ENCODE measurements at regions not wholly inside any gene's neighbourhood (a gene's known extent, or its start where the extent isn't known, plus 50 kb on each side); places are given as distances from the start of the nearest gene placed in this dataset.

DNA sequence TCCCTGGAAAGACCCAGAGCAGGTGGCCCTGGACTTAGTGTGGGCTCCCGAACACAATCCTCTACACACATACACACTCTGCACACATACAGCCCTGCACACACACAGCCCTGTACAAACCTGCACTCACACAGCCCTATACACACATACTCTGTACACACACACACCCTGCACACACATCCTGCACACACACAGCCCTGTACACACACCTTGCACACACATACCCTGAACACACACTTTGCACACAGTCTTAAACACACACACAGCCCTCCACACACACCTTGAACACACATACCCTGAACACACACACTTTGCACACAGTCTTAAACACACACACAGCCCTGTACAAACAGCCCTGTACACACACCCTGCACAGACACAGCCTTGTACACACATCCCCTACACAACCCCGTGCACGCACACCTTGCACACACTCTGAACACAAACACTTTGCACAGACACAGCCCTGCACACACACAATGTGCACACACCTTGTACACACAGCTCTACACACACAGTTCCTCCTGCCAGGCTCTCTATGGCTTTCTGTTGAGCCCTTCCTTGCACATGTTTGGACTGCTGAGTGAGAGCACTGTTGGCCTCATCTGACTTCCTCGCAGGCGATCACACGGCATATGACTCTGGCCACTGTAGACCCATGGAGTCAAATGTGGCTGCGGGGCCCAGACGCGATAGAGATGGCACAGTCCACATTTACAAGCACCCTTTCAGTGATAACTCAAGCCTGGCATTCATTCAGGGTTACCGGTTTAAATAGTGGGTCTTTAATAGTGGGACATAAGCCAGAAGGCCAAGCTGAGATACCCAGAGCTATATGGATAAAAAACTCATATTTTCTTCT, 245.7 kb upstream of the IRX1 start:
- Mint-ChIP-seq H3K27me3 (peaks cover 0 to 21% (median 7%) of the 10 kb centered on the region in 5 donors), H3K9me3 (peaks cover 0 to 9% (median 0%) of the 10 kb centered on the region in 9 donors), H3K4me3 (no peak overlapping the region), H3K4me1 (peaks cover 0 to 2% (median 0%) of the 10 kb centered on the region in 4 donors), H3K36me3 (no peaks in the 10 kb centered on the region), H3K27ac (no peak overlapping the region)
- no peak for DNase-seq
- POLR2A ChIA-PET, result no interaction called here
- no peak for ATAC-seq

DNA sequence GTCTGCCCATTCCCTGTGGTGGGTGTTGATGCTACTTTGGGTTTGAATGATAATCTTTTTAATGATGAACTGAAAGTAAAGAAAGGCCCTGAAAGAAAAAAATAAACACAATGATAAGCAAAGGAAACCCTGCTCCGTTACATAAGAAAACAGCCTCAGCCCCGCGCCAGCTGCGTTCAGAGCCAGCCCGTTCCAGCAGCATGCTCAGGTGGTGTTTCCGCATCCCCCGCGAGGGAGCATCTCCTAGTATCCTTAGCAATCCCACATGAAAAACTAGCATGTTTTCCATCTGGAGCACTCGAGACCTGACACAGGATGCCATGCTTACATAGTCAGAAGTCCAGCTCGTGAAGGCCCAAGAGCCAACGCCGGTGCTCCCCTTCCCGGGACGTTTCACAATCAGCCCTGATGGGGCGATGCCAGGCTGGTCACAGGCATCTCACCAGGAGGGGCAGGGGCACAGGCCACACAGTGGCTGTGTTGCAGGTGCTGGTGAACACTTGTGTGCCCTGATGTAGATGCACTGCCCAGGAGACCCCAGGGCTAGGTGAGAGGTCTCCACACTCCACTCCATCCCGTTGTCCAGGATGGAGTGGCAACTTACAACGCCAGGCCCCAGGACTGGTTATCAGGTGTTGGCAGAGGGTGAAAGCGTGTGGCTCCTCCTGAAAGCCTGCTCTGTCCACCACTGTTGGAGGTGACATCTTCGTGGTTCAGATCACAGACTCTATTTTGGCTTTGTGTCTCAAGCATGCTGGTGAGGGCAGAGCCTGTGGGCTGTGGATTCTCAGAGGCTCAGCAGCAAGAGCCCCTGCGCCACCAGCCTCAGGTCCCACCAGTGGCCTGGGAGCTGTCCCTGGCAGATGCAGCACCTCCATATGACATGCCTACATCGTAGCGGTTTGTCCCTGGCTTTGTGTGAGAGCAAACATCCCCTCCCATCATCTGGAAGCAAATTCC, 246.8 kb upstream of the IRX1 start:
- Mint-ChIP-seq H3K36me3 (no peaks in the 10 kb centered on the region), H3K9me3 (peaks cover 0 to 9% (median 1%) of the 10 kb centered on the region in 9 donors), H3K4me3 (no peak overlapping the region), H3K4me1 (peaks cover 0 to 2% (median 0%) of the 10 kb centered on the region in 4 donors), H3K27ac (no peak overlapping the region), H3K27me3 (peaks cover 0 to 21% (median 7%) of the 10 kb centered on the region in 5 donors)
- DNase-seq (no peak), ATAC-seq (no peak)
- POLR2A ChIA-PET, result no interaction called here

DNA sequence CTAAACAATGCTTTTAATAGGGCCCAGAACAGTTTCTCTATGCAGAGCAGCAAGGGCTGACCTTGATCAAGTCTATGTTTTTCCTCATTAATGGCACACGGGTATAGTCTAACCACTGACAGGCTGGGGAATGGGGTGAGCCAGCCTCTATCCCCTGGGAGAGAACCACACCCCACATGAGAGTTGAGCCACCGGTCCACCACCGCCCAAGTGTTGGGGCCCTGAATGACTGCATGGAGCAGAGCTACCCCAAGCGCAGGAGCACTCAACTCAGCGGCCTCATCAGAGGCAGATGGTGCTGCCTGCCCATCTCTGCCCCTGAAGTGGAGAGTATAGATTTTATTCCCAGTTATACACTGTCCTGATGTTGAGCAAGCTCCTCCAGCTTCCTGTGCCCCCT, 247.9 kb upstream of the IRX1 start:
- H3K36me3 Mint-ChIP-seq, result no peaks in the 10 kb centered on the region
- DNase-seq, result no peak
- H3K27me3 Mint-ChIP-seq, result peaks cover 0 to 16% (median 3%) of the 10 kb centered on the region in 5 donors

DNA sequence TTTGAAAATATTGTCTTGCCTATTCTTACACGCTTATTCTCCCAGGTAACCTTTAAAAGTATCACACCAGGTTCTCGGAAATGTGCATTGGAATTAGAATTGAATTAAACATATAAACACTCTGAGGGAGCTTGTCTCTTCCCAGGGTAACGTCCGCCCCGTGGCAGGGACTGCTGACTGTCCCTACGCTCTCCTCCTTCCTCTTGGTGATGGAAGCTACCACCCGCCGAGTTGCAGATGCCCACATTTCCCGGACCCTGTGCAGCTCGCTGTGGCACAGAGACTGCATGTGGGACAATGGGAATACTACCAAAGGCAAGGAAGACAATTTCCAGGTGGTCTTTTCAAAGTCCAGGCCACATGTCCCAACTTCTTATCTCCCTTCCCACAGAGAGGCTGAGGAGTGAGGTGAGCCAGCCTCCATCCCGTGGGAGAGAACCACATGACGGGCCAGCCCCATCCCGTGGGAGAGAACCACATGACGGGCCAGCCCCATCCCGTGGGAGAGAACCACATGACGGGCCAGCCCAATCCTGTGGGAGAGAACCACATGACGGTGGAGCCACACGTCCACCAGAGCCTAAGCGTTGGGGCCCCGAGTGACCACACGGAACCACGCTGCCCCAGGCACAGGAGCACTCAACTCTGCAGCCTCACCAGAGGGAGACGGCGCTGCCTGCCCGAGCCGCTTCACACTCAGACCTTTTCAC, 249.4 kb upstream of the IRX1 start:
- no peak for ATAC-seq
- POLR2A ChIA-PET, result no interaction called here
- peaks cover 0 to 2% (median 0%) of the 10 kb centered on the region in 4 donors for H3K4me1 Mint-ChIP-seq
- peaks cover 0 to 13% (median 3%) of the 10 kb centered on the region in 5 donors for H3K27me3 Mint-ChIP-seq
- H3K9me3 Mint-ChIP-seq, result peaks cover 0 to 5% (median 0%) of the 10 kb centered on the region in 9 donors
- no peaks in the 10 kb centered on the region for H3K36me3 Mint-ChIP-seq
- DNase-seq, result no peak
- no peak overlapping the region for H3K4me3 Mint-ChIP-seq
- H3K27ac Mint-ChIP-seq, result no peak overlapping the region

More for the DNA sequence above, 247.9 kb upstream of the IRX1 start:
- Mint-ChIP-seq H3K4me3 (no peak overlapping the region), H3K27ac (no peak overlapping the region), H3K9me3 (peaks cover 0 to 7% (median under 1%) of the 10 kb centered on the region in 9 donors), H3K4me1 (peaks cover 0 to 2% (median 0%) of the 10 kb centered on the region in 4 donors)
- POLR2A ChIA-PET, result no interaction called here
- no peak for ATAC-seq

DNA sequence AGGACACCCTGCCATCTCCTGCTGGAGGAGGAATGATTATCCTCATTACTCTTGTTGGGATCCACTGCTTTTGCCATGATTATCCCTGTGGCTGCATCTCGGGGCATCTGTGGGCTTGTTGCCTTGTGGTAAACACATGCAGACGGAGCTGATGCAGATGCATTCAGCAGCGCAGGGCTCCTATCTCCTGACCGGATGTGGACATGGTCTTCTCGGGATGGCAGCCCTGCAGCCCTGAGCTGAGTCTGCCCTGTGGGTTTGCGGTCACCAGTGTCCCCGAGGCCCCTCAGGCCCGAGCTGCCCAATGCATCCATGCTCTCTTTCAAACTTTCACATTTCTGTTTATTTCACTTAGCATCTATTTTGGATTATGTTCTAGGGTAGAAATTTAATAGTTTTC, 250.4 kb upstream of the IRX1 start:
- no peaks in the 10 kb centered on the region for H3K36me3 Mint-ChIP-seq
- H3K27ac Mint-ChIP-seq, result no peak overlapping the region
- DNase-seq (no peak), ATAC-seq (no peak)
- POLR2A ChIA-PET, result no interaction called here
- peaks cover 0 to 2% (median 0%) of the 10 kb centered on the region in 4 donors for H3K4me1 Mint-ChIP-seq
- H3K4me3 Mint-ChIP-seq, result no peak overlapping the region
- H3K27me3 Mint-ChIP-seq, result peaks cover 0 to 13% (median 3%) of the 10 kb centered on the region in 5 donors
- peaks cover 0 to 6% (median 0%) of the 10 kb centered on the region in 9 donors for H3K9me3 Mint-ChIP-seq

DNA sequence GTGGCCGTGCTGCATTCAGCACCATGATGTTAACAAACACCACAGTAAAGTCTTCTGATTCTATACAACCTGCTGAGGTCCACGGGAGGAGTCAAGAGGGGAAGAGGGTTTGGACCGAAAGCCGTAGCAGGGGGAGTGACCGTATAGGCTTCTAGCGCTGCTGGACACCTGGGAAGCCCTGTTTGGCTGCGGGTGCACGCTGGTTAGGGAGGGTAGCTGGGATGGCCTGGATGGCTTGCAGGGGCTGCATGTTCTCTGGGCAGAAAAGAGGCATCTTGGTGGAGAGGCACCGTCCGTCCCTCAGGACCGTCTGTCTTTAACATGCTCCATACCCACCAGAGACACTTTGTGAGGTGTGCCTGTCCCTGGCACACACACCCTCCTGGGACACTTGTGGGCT, 251.0 kb upstream of the IRX1 start:
- POLR2A ChIA-PET, result no interaction called here
- H3K4me3 Mint-ChIP-seq, result no peak overlapping the region
- ATAC-seq (no peak), DNase-seq (no peak)
- no peaks in the 10 kb centered on the region for H3K36me3 Mint-ChIP-seq
- H3K27me3 Mint-ChIP-seq, result peaks cover 0 to 13% (median 3%) of the 10 kb centered on the region in 5 donors
- H3K9me3 Mint-ChIP-seq, result peaks cover 0 to 5% (median 0%) of the 10 kb centered on the region in 9 donors
- no peaks in the 10 kb centered on the region for H3K4me1 Mint-ChIP-seq
- H3K27ac Mint-ChIP-seq, result no peak overlapping the region

DNA sequence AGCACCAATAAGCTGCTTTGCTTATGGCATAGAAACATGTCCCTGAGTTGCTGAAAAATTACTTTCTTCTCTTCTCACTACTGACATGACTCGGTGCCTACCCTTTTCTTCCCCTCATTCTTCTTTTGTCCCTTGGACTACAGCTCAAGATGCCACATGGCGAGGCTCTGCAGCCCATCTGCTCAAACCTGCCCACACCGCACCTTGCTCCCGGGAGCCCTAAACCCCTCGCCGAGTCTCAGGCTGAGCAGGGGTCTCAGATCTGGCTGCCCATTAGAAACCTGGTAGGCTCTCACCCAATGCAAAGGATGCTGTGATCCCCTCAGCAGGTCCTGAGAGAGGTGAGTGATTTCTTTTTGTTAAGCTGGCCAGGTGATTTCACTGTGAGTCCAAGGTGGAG, 251.7 kb upstream of the IRX1 start:
- peaks cover 0 to 13% (median 3%) of the 10 kb centered on the region in 5 donors for H3K27me3 Mint-ChIP-seq
- DNase-seq, result no peak
- H3K9me3 Mint-ChIP-seq, result peaks cover 0 to 3% (median 0%) of the 10 kb centered on the region in 9 donors
- H3K27ac Mint-ChIP-seq, result no peak overlapping the region
- H3K4me1 Mint-ChIP-seq, result no peaks in the 10 kb centered on the region
- H3K4me3 Mint-ChIP-seq, result peak overlapping the region in 1 of 10 donors; percentile 72
- no peak for ATAC-seq
- no peaks in the 10 kb centered on the region for H3K36me3 Mint-ChIP-seq
- POLR2A ChIA-PET, result no interaction called here

DNA sequence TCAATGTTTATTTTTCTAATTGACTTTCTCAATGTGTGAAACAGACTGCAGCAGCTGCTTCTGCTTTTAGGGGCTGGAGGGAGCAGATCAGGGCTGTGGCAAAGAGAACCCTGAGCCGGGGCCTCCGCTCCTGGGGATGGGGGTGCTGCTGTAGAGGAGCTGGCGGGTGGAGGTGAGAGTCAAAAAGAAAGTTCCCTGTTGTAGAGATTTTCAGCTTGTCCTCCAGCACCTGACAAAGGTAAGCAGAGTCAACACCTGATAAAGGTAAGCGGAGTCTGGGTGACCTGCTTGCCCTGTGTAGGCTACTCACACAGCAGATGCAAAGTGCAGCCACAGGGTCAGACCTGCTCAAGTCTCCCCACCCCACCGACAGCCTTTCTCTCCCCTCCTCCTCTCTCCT, 252.4 kb upstream of the IRX1 start:
- no peak overlapping the region for H3K4me3 Mint-ChIP-seq
- no peak overlapping the region for H3K27ac Mint-ChIP-seq
- H3K4me1 Mint-ChIP-seq, result no peaks in the 10 kb centered on the region
- H3K27me3 Mint-ChIP-seq, result peaks cover 0 to 10% (median 3%) of the 10 kb centered on the region in 5 donors
- peaks cover 0 to 10% (median 0%) of the 10 kb centered on the region in 9 donors for H3K9me3 Mint-ChIP-seq
- DNase-seq (no peak), ATAC-seq (no peak)
- POLR2A ChIA-PET, result no interaction called here
- no peaks in the 10 kb centered on the region for H3K36me3 Mint-ChIP-seq

DNA sequence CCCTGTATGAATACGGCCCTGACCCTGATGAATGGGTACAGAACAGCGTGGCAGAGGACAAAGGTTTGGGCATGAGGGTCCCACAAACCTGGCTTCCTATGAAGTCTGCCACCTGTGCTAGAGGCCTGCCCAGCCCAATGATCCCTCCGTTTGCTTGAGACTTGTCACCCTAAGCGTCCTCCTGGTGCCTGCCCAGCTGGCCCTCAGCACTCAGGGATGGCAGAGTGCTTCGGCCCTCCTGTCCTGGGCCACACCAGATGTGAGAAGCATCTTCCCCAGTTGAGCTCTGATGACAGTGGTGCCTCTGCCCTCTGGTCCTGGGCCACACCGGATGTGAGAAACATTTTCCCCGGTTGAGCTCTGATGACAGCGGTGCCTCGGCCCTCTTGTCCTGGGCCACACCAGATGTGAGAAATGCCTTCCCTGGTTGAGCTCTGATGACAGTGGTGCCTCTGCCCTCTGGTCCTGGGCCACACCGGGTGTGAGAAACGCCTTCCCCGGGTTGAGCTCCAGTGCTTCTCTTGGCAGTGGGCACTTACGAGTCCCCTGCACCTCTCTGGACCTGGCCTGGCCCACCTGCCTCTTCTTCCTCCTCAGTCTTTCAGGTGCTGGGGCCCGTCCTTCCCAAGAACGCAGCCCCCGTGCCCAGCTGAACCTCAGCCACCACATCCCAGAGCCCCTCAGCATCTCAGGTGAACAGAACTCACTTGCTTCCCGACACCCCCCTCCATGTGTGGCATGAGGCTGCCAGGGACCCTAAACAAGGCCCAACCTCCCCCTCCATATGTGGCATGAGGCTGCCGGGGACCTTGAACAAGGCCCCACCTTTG, 253.1 kb upstream of the IRX1 start:
- ATAC-seq (no peak), DNase-seq (no peak)
- no peaks in the 10 kb centered on the region for H3K4me1 Mint-ChIP-seq
- POLR2A ChIA-PET, result no interaction called here
- H3K4me3 Mint-ChIP-seq, result no peak overlapping the region
- H3K36me3 Mint-ChIP-seq, result no peaks in the 10 kb centered on the region
- H3K9me3 Mint-ChIP-seq, result peaks cover 0 to 13% (median 0%) of the 10 kb centered on the region in 9 donors
- H3K27me3 Mint-ChIP-seq, result peaks cover 0 to 3% (median 3%) of the 10 kb centered on the region in 5 donors
- no peak overlapping the region for H3K27ac Mint-ChIP-seq

DNA sequence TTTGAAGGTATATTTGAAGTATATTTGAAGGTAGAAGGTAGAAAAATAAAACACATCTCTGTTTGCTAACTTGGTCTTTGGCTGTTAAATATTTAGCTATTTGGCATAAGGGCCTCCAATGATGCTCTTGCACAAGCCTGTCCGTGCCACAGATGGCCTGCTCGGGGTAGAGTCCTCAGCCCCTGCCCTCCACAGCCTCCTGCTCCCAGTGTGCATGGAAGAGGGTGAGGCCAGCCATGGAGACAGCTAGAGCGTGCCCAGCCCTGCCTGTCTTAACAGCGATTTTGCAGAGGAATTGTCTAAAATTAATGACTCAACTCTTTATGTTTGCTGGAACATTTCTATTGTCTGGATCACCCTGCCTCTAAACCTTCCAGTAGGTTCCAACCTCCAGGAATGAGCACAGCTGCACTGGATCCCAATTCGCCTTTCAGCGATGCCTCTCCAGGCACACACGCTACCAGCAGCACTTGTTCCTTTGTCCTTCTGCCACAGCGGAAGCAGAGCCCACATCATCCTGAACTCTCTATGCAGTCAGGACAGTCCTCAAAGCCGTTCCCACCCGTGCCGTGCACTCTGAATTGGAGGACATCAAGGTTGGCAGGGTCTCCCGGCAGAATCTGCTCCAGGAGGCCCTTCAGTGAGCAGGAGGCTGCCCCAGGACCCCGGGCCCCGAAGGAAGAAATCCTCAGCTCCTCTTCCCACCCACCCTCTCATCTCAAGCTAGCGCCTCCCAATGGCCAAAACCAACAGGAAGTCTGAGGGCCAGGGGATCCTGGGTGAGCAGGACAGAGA, 254.0 kb upstream of the IRX1 start:
- no peak overlapping the region for H3K27ac Mint-ChIP-seq
- no peaks in the 10 kb centered on the region for H3K4me1 Mint-ChIP-seq
- DNase-seq (no peak), ATAC-seq (no peak)
- peaks cover 0 to 13% (median 0%) of the 10 kb centered on the region in 9 donors for H3K9me3 Mint-ChIP-seq
- H3K27me3 Mint-ChIP-seq, result no peaks in the 10 kb centered on the region
- no peak overlapping the region for H3K4me3 Mint-ChIP-seq
- POLR2A ChIA-PET, result no interaction called here
- H3K36me3 Mint-ChIP-seq, result no peaks in the 10 kb centered on the region

DNA sequence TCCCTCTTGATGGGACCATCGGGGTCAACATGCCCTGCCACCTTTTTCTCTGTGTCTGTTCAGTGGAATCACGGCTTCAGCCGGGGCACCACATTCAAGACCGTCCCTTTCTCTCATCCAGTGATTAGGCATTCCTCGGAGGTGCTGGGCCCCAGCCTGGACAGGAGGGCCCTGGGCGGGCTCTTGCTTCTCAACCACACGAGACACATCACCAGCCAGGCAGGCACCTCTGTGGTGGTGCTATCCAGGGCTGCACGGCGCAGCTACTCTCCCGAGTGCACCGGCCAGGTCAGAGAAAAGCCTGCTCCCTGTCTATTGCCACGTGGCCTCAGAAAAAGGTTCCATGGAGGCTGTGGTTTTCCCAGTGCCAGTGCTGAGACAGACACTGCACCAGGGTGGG, 255.2 kb upstream of the IRX1 start:
- no peaks in the 10 kb centered on the region for H3K27me3 Mint-ChIP-seq
- POLR2A ChIA-PET, result no interaction called here
- H3K4me1 Mint-ChIP-seq, result no peaks in the 10 kb centered on the region
- peaks cover 0 to 13% (median 0%) of the 10 kb centered on the region in 9 donors for H3K9me3 Mint-ChIP-seq
- no peaks in the 10 kb centered on the region for H3K36me3 Mint-ChIP-seq
- H3K27ac Mint-ChIP-seq, result no peak overlapping the region
- ATAC-seq, result no peak
- H3K4me3 Mint-ChIP-seq, result no peak overlapping the region
- no peak for DNase-seq

Measured in naive thymus-derived CD8-positive, alpha-beta T cell (primary cell).